Loucy (cell line): ENCODE measurements at regions not wholly inside any gene's neighbourhood (a gene's known extent, or its start where the extent isn't known, plus 50 kb on each side); places are given as distances from the start of the nearest gene placed in this dataset.

Source experiments
- H2AFZ ChIP-seq: fragments of 200-600 bp; sonication (generic); 2 replicates; pipeline ENCODE4 v1.6.0; 2016; ENCODE audit warnings: antibody characterized with exemption, mild to moderate bottlenecking, low read length, moderate library complexity
- H3F3A ChIP-seq: fragments of 200-600 bp; 2 replicates; pipeline ENCODE4 v1.6.0; 2016; ENCODE audit warnings: antibody characterized with exemption, low read depth, mild to moderate bottlenecking
- H3K27me3 ChIP-seq: fragments of 200-600 bp; sonication (generic); 2 replicates; pipeline ENCODE4 v1.6.1; 2014; ENCODE audit warnings: low read length, mild to moderate bottlenecking; ENCODE audit not compliant: insufficient read depth, poor library complexity, severe bottlenecking
- H3K36me3 ChIP-seq: fragments of 200-600 bp; sonication (generic); 2 replicates; pipeline ENCODE4 v1.6.1; 2016; ENCODE audit warnings: low read length; ENCODE audit not compliant: insufficient read depth
- H3K4me1 ChIP-seq: fragments of 200-600 bp; sonication (generic); 2 replicates; pipeline ENCODE4 v1.5.1; 2014; ENCODE audit warnings: low read length, mild to moderate bottlenecking; ENCODE audit not compliant: insufficient read depth, poor library complexity, severe bottlenecking
- H3K4me2 ChIP-seq: fragments of 200-600 bp; sonication (generic); 2 replicates; pipeline ENCODE4 v1.6.0; 2014; ENCODE audit warnings: antibody characterized with exemption, low read length, low read depth, mild to moderate bottlenecking; ENCODE audit not compliant: poor library complexity, severe bottlenecking
- H3K4me3 ChIP-seq: fragments of 200-600 bp; sonication (generic); 2 replicates; pipeline ENCODE4 v1.5.1; 2014; ENCODE audit warnings: low read length, mild to moderate bottlenecking, mixed read lengths; ENCODE audit not compliant: poor library complexity, severe bottlenecking
- H3K79me2 ChIP-seq: fragments of 200-600 bp; sonication (generic); 2 replicates; pipeline ENCODE4 v1.6.1; 2014; ENCODE audit warnings: low read length; ENCODE audit not compliant: insufficient read depth
- H3K9ac ChIP-seq: fragments of 200-600 bp; sonication (generic); 2 replicates; pipeline ENCODE4 v1.6.0; 2014; ENCODE audit warnings: mild to moderate bottlenecking, low read depth, low read length, moderate library complexity; ENCODE audit not compliant: poor library complexity, severe bottlenecking
- H3K9me2 ChIP-seq: fragments of 200-600 bp; sonication (generic); replicated peaks from 2 replicates; pipeline ENCODE4 v1.6.1; 2016; ENCODE audit warnings: low read depth, low read length, mixed read lengths
- H3K9me3 ChIP-seq: fragments of 200-600 bp; sonication (generic); 2 replicates; pipeline ENCODE4 v1.6.1; 2014; ENCODE audit warnings: mild to moderate bottlenecking, antibody characterized with exemption, low read length, low read depth; ENCODE audit not compliant: insufficient read depth
- H4K20me1 ChIP-seq: fragments of 200-600 bp; sonication (generic); 2 replicates; pipeline ENCODE4 v1.6.0; 2014; ENCODE audit warnings: antibody characterized with exemption, low read length, mild to moderate bottlenecking; ENCODE audit not compliant: insufficient read depth, poor library complexity, severe bottlenecking
- EZH2phosphoT487 ChIP-seq: fragments of 200-600 bp; IDR thresholded peaks from 2 replicates; pipeline ENCODE4 v1.6.1; 2018; ENCODE audit warnings: antibody characterized with exemption, mild to moderate bottlenecking, moderate library complexity, borderline replicate concordance
- TF ChIP-seq, protein P1 (sequence below): fragments of 200-600 bp; sonication (generic); conservative IDR thresholded peaks from 2 replicates; pipeline ENCODE4 v1.5.1; 2014; ENCODE audit warnings: mild to moderate bottlenecking, antibody characterized with exemption, low read length

DNA sequence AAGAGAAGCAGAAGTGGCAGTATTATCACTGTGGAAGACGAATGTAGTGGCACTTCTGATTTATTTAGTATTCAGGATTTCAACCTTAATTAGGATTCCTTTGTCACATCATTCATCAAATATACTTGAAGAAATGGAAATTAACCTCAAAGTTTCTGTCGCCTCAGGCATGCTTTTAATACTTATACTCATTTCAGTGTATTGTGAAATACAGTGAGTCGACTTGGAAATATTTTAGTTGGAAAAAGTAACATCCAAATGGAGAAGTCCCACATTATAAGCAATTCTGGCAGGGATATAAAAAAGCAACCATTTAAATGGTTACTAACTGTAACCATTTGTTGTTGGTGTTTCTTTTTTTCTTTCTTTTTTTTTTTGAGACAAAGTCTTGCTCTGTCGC is 648.8 kb downstream of the ARL4A start:
- TF ChIP-seq EZH2phosphoT487, result no peak
- TF ChIP-seq, protein P1, sequence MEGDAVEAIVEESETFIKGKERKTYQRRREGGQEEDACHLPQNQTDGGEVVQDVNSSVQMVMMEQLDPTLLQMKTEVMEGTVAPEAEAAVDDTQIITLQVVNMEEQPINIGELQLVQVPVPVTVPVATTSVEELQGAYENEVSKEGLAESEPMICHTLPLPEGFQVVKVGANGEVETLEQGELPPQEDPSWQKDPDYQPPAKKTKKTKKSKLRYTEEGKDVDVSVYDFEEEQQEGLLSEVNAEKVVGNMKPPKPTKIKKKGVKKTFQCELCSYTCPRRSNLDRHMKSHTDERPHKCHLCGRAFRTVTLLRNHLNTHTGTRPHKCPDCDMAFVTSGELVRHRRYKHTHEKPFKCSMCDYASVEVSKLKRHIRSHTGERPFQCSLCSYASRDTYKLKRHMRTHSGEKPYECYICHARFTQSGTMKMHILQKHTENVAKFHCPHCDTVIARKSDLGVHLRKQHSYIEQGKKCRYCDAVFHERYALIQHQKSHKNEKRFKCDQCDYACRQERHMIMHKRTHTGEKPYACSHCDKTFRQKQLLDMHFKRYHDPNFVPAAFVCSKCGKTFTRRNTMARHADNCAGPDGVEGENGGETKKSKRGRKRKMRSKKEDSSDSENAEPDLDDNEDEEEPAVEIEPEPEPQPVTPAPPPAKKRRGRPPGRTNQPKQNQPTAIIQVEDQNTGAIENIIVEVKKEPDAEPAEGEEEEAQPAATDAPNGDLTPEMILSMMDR, result no peak
- H3K4me3 ChIP-seq, result no peak overlapping the region
- no peak overlapping the region for H3K4me2 ChIP-seq
- H3K79me2 ChIP-seq, result no peaks in the 10 kb centered on the region
- H3K9me2 ChIP-seq, result no peaks in the 10 kb centered on the region
- no peaks in the 10 kb centered on the region for H3K27me3 ChIP-seq
- H4K20me1 ChIP-seq, result no peaks in the 10 kb centered on the region
- H3K9me3 ChIP-seq, result no peaks in the 10 kb centered on the region
- H2AFZ ChIP-seq, result no peak overlapping the region
- no peaks in the 10 kb centered on the region for H3K4me1 ChIP-seq
- H3K36me3 ChIP-seq, result no peaks in the 10 kb centered on the region
- H3K9ac ChIP-seq, result no peak overlapping the region
- H3F3A ChIP-seq, result no peaks in the 10 kb centered on the region

DNA sequence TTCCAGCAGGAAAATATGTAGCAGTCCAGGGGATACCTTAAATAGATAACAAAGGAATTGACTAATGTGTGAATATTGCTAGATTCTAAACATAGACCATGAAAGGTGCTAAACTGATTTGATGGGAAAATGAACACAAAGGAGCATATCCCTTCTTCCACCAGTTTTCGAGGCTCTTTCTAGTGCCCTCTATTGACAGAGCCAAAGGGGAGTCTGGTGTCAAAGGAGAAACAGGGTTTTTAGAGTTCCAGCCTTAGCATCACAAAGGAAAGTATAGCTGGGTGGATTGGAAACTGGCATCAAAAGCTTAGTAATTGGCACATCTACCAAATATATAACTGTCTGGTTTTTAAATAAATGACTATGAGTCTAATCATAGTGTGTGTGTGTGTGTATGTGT is 636.8 kb downstream of the ETV1 start:
- no peak for TF ChIP-seq EZH2phosphoT487
- TF ChIP-seq, protein P1, result no peak
- H3K9me2 ChIP-seq, result no peaks in the 10 kb centered on the region
- no peaks in the 10 kb centered on the region for H4K20me1 ChIP-seq
- no peak overlapping the region for H3K4me2 ChIP-seq
- no peak overlapping the region for H2AFZ ChIP-seq
- no peaks in the 10 kb centered on the region for H3F3A ChIP-seq
- H3K4me1 ChIP-seq, result no peaks in the 10 kb centered on the region
- no peaks in the 10 kb centered on the region for H3K79me2 ChIP-seq
- H3K36me3 ChIP-seq, result no peaks in the 10 kb centered on the region
- H3K9ac ChIP-seq, result no peak overlapping the region
- no peaks in the 10 kb centered on the region for H3K27me3 ChIP-seq
- H3K9me3 ChIP-seq, result no peaks in the 10 kb centered on the region
- H3K4me3 ChIP-seq, result no peak overlapping the region

DNA sequence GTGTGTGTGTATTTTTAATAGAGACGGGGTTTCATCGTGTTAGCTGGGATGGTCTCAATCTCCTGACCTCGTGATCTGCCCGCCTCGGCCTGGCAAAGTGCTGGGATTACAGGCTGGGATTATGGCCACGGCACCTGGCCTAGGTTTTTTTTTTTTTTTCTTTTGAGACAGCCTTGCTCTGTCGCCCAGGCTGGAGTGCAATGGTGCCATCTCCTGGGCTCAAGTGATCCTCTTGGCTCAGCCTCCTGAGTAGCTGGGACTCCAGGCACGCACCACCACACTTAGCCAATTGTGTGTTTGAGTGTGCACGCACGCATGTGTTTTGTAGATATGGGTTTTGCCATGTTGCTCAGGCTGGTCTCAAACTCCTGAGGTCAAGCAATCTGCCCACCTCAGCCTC is 629.8 kb downstream of the ETV1 start:
- H3K4me1 ChIP-seq, result no peaks in the 10 kb centered on the region
- no peaks in the 10 kb centered on the region for H3K36me3 ChIP-seq
- no peaks in the 10 kb centered on the region for H3K27me3 ChIP-seq
- H3K79me2 ChIP-seq, result no peaks in the 10 kb centered on the region
- H3F3A ChIP-seq, result no peaks in the 10 kb centered on the region
- no peaks in the 10 kb centered on the region for H3K9me3 ChIP-seq
- no peaks in the 10 kb centered on the region for H3K9me2 ChIP-seq
- H2AFZ ChIP-seq, result no peak overlapping the region
- H3K4me2 ChIP-seq, result no peak overlapping the region
- TF ChIP-seq, protein P1, result no peak
- TF ChIP-seq EZH2phosphoT487, result no peak
- H3K4me3 ChIP-seq, result no peak overlapping the region
- H4K20me1 ChIP-seq, result no peaks in the 10 kb centered on the region
- H3K9ac ChIP-seq, result no peak overlapping the region
